GM12891 (cell line): ENCODE measurements at regions not wholly inside any gene's neighbourhood (a gene's known extent, or its start where the extent isn't known, plus 50 kb on each side); places are given as distances from the start of the nearest gene placed in this dataset.

Experiments used
- POLR2A ChIP-seq: IDR thresholded peaks from 2 replicates; pipeline ENCODE4 v1.6.1; 2011; ENCODE audit warnings: low read depth, low read length, control low read depth
- POLR2AphosphoS5 ChIP-seq: IDR thresholded peaks from 2 replicates; pipeline ENCODE4 v1.6.1; 2011; ENCODE audit warnings: low read depth, low read length, control low read depth
- POU2F2 ChIP-seq: IDR thresholded peaks from 2 replicates; pipeline ENCODE4 v1.6.1; 2011; ENCODE audit warnings: low read depth, mild to moderate bottlenecking, control low read depth, low read length, moderate library complexity
- TAF1 ChIP-seq: IDR thresholded peaks from 2 replicates; pipeline ENCODE4 v1.6.1; 2011; ENCODE audit warnings: low read depth, low read length, control low read depth

DNA sequence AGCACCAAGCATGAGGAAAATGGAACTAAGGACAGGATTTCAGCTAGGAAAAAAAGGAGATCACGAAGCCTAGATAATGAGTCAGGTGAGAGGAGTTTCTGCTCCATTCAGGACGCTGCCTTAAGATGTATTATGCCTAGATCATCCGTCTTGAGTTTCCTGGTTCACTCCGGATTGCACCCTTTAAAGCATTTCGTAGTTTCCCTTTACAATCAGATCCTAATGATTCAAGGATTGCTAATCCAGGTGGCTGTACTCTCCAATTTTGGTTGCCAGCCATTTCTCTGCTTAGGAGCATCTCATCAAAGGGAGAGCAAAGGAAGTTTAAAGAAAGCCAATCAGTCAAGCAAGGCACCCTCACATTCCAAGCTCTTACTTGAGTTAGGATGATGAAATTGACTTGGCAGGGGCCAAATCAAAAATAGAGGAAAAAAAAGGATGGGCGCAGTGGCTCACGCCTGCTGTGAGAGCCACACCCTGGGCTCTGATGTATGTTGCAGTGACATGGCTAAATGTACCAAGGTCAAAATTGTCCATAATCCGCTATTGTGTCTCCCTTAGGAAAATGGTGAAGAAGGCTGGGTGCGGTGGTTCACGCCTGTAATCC lies 156.9 kb upstream of the SOD1 start:
- no peak for TF ChIP-seq POLR2A
- no peak for TF ChIP-seq POLR2AphosphoS5
- TF ChIP-seq POU2F2, result no peak
- no peak for TF ChIP-seq TAF1
